ENCODE measurements at regions not wholly inside any gene's neighbourhood (a gene's known extent, or its start where the extent isn't known, plus 50 kb on each side); places are given as distances from the start of the nearest gene placed in this dataset.

- Histone ChIP-seq H3K4me1 (ENCODE audit: control insufficient read depth in 2 of 3, insufficient read depth in 2 of 3, low read depth in 1 of 3, low read length in 3 of 3) (no peaks in the 10 kb centered on the region), H3K9ac (ENCODE audit: low read length in 3 of 3) (no peak overlapping the region), H3K27ac (ENCODE audit: low read depth in 2 of 2, low read length in 2 of 2) (no peak overlapping the region), H3K4me3 (ENCODE audit: low read length in 3 of 3) (no peak overlapping the region), H3K27me3 (ENCODE audit: control insufficient read depth, insufficient read depth, low read length) (no peaks in the 10 kb centered on the region), H3K36me3 (ENCODE audit: control insufficient read depth in 2 of 3, insufficient read depth in 3 of 3, low read length in 3 of 3) (no peaks in the 10 kb centered on the region), H3K9me3 (ENCODE audit: control insufficient read depth in 2 of 3, insufficient read depth in 1 of 3, low read length in 3 of 3) (no peaks in the 10 kb centered on the region)
- no peak for TF ChIP-seq CTCF (IDR thresholded peaks at IDR 0.05; ENCODE audit: borderline replicate concordance, extremely low read depth, insufficient read depth)
- FAIRE-seq (no peak), DNase-seq (no peak)
- intact Hi-C loops (cut with DNase I) = no loop called here
These were observed 520.0 kb downstream of the GLRX3 start for GRCh38 chr10:130656187-130656575.

- H3K4me3 ChIP-seq (ENCODE audit: low read length in 3 of 3) = no peak overlapping the region
- FAIRE-seq = no peak
- TF ChIP-seq CTCF (IDR thresholded peaks at IDR 0.05; ENCODE audit: borderline replicate concordance, extremely low read depth, insufficient read depth) = no peak
These were observed 520.5 kb downstream of the GLRX3 start for GRCh38 chr10:130656582-130657133.

GRCh38 chr10:130658687-130659290 is 522.6 kb downstream of the GLRX3 start:
- Histone ChIP-seq H3K9ac (ENCODE audit: low read length in 3 of 3) (no peak overlapping the region), H3K4me3 (ENCODE audit: low read length in 3 of 3) (no peak overlapping the region), H3K9me3 (ENCODE audit: control insufficient read depth in 2 of 3, insufficient read depth in 1 of 3, low read length in 3 of 3) (no peaks in the 10 kb centered on the region), H3K27ac (ENCODE audit: low read depth in 2 of 2, low read length in 2 of 2) (no peak overlapping the region), H3K27me3 (ENCODE audit: control insufficient read depth, insufficient read depth, low read length) (no peaks in the 10 kb centered on the region), H3K36me3 (ENCODE audit: control insufficient read depth in 2 of 3, insufficient read depth in 3 of 3, low read length in 3 of 3) (no peaks in the 10 kb centered on the region), H3K4me1 (ENCODE audit: control insufficient read depth in 2 of 3, insufficient read depth in 2 of 3, low read depth in 1 of 3, low read length in 3 of 3) (no peaks in the 10 kb centered on the region)
- DNase-seq (no peak), FAIRE-seq (no peak)
- intact Hi-C loops (cut with DNase I) = no loop called here
- TF ChIP-seq CTCF (IDR thresholded peaks at IDR 0.05; ENCODE audit: borderline replicate concordance, extremely low read depth, insufficient read depth) = no peak

More at GRCh38 chr10:130656582-130657133, 520.5 kb downstream of the GLRX3 start:
- Histone ChIP-seq H3K9ac (ENCODE audit: low read length in 3 of 3) (no peak overlapping the region), H3K27ac (ENCODE audit: low read depth in 2 of 2, low read length in 2 of 2) (no peak overlapping the region), H3K9me3 (ENCODE audit: control insufficient read depth in 2 of 3, insufficient read depth in 1 of 3, low read length in 3 of 3) (no peaks in the 10 kb centered on the region), H3K4me1 (ENCODE audit: control insufficient read depth in 2 of 3, insufficient read depth in 2 of 3, low read depth in 1 of 3, low read length in 3 of 3) (no peaks in the 10 kb centered on the region), H3K27me3 (ENCODE audit: control insufficient read depth, insufficient read depth, low read length) (no peaks in the 10 kb centered on the region), H3K36me3 (ENCODE audit: control insufficient read depth in 2 of 3, insufficient read depth in 3 of 3, low read length in 3 of 3) (no peaks in the 10 kb centered on the region)
- DNase-seq = no peak
- intact Hi-C loops (cut with DNase I) = no loop called here

- FAIRE-seq = no peak
- TF ChIP-seq CTCF (IDR thresholded peaks at IDR 0.05; ENCODE audit: borderline replicate concordance, extremely low read depth, insufficient read depth) = no peak
- DNase-seq = no peak
These were observed 523.3 kb downstream of the GLRX3 start for GRCh38 chr10:130659528-130659927.

More at GRCh38 chr10:130659528-130659927, 523.3 kb downstream of the GLRX3 start:
- Histone ChIP-seq H3K4me3 (ENCODE audit: low read length in 3 of 3) (no peak overlapping the region), H3K27me3 (ENCODE audit: control insufficient read depth, insufficient read depth, low read length) (no peaks in the 10 kb centered on the region), H3K9me3 (ENCODE audit: control insufficient read depth in 2 of 3, insufficient read depth in 1 of 3, low read length in 3 of 3) (no peaks in the 10 kb centered on the region), H3K27ac (ENCODE audit: low read depth in 2 of 2, low read length in 2 of 2) (no peak overlapping the region), H3K4me1 (ENCODE audit: control insufficient read depth in 2 of 3, insufficient read depth in 2 of 3, low read depth in 1 of 3, low read length in 3 of 3) (no peaks in the 10 kb centered on the region), H3K9ac (ENCODE audit: low read length in 3 of 3) (no peak overlapping the region), H3K36me3 (ENCODE audit: control insufficient read depth in 2 of 3, insufficient read depth in 3 of 3, low read length in 3 of 3) (no peaks in the 10 kb centered on the region)
- intact Hi-C loops (cut with DNase I) = no loop called here
